HG03558 (cell line): ENCODE measurements at regions not wholly inside any gene's neighbourhood (a gene's known extent, or its start where the extent isn't known, plus 50 kb on each side); places are given as distances from the start of the nearest gene placed in this dataset.
"Not testable (repeated sequence)": the region's sequence is repeated elsewhere in the genome, so short reads cannot be mapped to it uniquely, and the experiment has no call there.

Experiments
- ATAC-seq: cut with Tn5 transposase; IDR thresholded peaks from one replicate; pipeline ENCODE4 v1.9.1; 2021; ENCODE audit warnings: moderate number of reproducible peaks; ENCODE audit not compliant: unreplicated experiment; ENCODE audit errors: extremely low read depth

GRCh38 chr4:72702948-72703347, 133.9 kb upstream of the ADAMTS3 start:
- no peak for ATAC-seq

GRCh38 chr4:72701987-72702819, 133.2 kb upstream of the ADAMTS3 start:
- no peak for ATAC-seq

- no peak for ATAC-seq
Observed at GRCh38 chr4:72690771-72691170, 121.8 kb upstream of the ADAMTS3 start.

- ATAC-seq = no peak
Observed at GRCh38 chr4:72689923-72690322, 120.9 kb upstream of the ADAMTS3 start.

GRCh38 chr4:72686390-72686789, 117.4 kb upstream of the ADAMTS3 start:
- ATAC-seq = not testable (repeated sequence)

GRCh38 chr4:72679666-72680065, 110.6 kb upstream of the ADAMTS3 start:
- ATAC-seq = no peak

- no peak for ATAC-seq
Observed at GRCh38 chr4:72677886-72678285, 108.9 kb upstream of the ADAMTS3 start.

- no peak for ATAC-seq
Observed at GRCh38 chr4:72677265-72677664, 108.2 kb upstream of the ADAMTS3 start.

- ATAC-seq = no peak
Observed at GRCh38 chr4:72671980-72672379, 103.0 kb upstream of the ADAMTS3 start.

GRCh38 chr4:72670521-72670920, 101.5 kb upstream of the ADAMTS3 start:
- no peak for ATAC-seq

- no peak for ATAC-seq
Observed at GRCh38 chr4:72666910-72667309, 97.9 kb upstream of the ADAMTS3 start.

- ATAC-seq = no peak
Observed at GRCh38 chr4:72665171-72665968, 96.3 kb upstream of the ADAMTS3 start.

- no peak for ATAC-seq
Observed at GRCh38 chr4:72663828-72664227, 94.8 kb upstream of the ADAMTS3 start.

GRCh38 chr4:72661830-72662229, 92.8 kb upstream of the ADAMTS3 start:
- no peak for ATAC-seq

- ATAC-seq = no peak
Observed at GRCh38 chr4:72641611-72642010, 72.6 kb upstream of the ADAMTS3 start.

- ATAC-seq = not testable (repeated sequence)
Observed at GRCh38 chr4:72636866-72637265, 67.8 kb upstream of the ADAMTS3 start.

GRCh38 chr4:72635931-72636330, 66.9 kb upstream of the ADAMTS3 start:
- not testable (repeated sequence) for ATAC-seq

GRCh38 chr4:72632253-72632652, 63.2 kb upstream of the ADAMTS3 start:
- not testable (repeated sequence) for ATAC-seq

GRCh38 chr4:72631296-72631695, 62.3 kb upstream of the ADAMTS3 start:
- ATAC-seq = no peak

- no peak for ATAC-seq
Observed at GRCh38 chr4:72629540-72629939, 60.5 kb upstream of the ADAMTS3 start.

GRCh38 chr4:72627723-72628122, 58.7 kb upstream of the ADAMTS3 start:
- ATAC-seq = no peak
